ENCODE measurements at regions not wholly inside any gene's neighbourhood (a gene's known extent, or its start where the extent isn't known, plus 50 kb on each side); places are given as distances from the start of the nearest gene placed in this dataset.
"Not testable (repeated sequence)": the region's sequence is repeated elsewhere in the genome, so short reads cannot be mapped to it uniquely, and the experiment has no call there.

- no peak for DNase-seq
Observed at GRCh38 chr5:10921160-10921559, 160.1 kb upstream of the DAP start.

GRCh38 chr5:10920400-10920799 lies 159.4 kb upstream of the DAP start:
- no peak for DNase-seq

GRCh38 chr5:10914741-10915480 lies 153.9 kb upstream of the DAP start:
- DNase-seq = no peak

GRCh38 chr5:10913841-10914240 lies 152.8 kb upstream of the DAP start:
- no peak for DNase-seq

- DNase-seq = no peak
Observed at GRCh38 chr5:10913181-10913810, 152.3 kb upstream of the DAP start.

GRCh38 chr5:10912435-10912834 lies 151.4 kb upstream of the DAP start:
- DNase-seq = no peak

GRCh38 chr5:10910261-10910660 lies 149.2 kb upstream of the DAP start:
- no peak for DNase-seq

- no peak for DNase-seq
Observed at GRCh38 chr5:10904862-10905432, 143.9 kb upstream of the DAP start.

- no peak for DNase-seq
Observed at GRCh38 chr5:10903786-10904560, 142.9 kb upstream of the DAP start.

- no peak for DNase-seq
Observed at GRCh38 chr5:10902145-10902544, 141.1 kb upstream of the DAP start.

- DNase-seq = no peak
Observed at GRCh38 chr5:10898514-10898913, 137.5 kb upstream of the DAP start.

- no peak for DNase-seq
Observed at GRCh38 chr5:10896016-10896415, 135.0 kb upstream of the DAP start.

- no peak for DNase-seq
Observed at GRCh38 chr5:10894445-10895054, 133.5 kb upstream of the DAP start.

- DNase-seq = no peak
Observed at GRCh38 chr5:10892911-10893215, 131.8 kb upstream of the DAP start.

GRCh38 chr5:10892147-10892910 lies 131.3 kb upstream of the DAP start:
- no peak for DNase-seq

GRCh38 chr5:10891193-10891592 lies 130.2 kb upstream of the DAP start:
- no peak for DNase-seq

- DNase-seq = no peak
Observed at GRCh38 chr5:10886497-10886896, 125.5 kb upstream of the DAP start.

- no peak for DNase-seq
Observed at GRCh38 chr5:10885026-10885425, 124.0 kb upstream of the DAP start.

- DNase-seq = not testable (repeated sequence)
Observed at GRCh38 chr5:10883945-10884344, 122.9 kb upstream of the DAP start.

GRCh38 chr5:10880934-10881333 lies 119.9 kb upstream of the DAP start:
- no peak for DNase-seq

- not testable (repeated sequence) for DNase-seq
Observed at GRCh38 chr5:10876996-10877395, 116.0 kb upstream of the DAP start.

- DNase-seq = no peak
Observed at GRCh38 chr5:10876006-10876744, 115.1 kb upstream of the DAP start.
